GF-D8 (cell line): ENCODE measurements at regions not wholly inside any gene's neighbourhood (a gene's known extent, or its start where the extent isn't known, plus 50 kb on each side); places are given as distances from the start of the nearest gene placed in this dataset.

ENCODE experiments used
- DNase-seq: peaks from one replicate; lab custom pipeline; 2025; lab: John Stamatoyannopoulos, UW

GRCh38 chr18:34978533-34978893 lies 62.7 kb upstream of the MAPRE2 start:
- no peak for DNase-seq

DNA sequence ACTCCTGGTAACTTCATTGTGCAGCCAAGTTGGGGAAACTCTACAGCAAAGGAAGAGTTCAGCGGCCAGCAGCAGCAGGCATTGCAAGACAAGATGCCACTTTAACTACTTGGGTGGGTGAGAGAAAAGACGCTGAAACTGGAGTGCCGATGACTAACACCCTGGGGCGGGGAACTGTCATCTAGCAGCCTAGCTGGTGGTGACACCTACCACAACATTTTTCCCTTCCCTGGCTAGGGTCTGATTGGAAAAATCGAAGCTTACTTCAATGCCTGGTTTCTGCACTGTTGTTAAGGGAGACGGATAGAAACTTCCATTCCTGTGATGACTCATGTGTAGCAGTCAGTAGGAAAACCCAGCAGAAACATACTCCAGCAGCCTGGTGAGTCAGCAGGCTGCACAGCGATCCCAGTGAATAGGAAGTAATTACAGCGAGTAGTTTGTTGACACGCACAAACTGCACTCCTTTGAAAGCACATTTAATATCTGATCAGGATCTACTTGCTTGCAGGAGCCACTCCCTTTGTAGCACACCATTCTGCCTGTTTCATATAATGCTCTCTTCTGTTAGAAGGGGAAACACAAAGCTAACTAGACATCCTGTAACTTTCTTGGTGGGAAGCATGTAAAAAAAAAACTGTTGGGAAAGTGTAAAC lies 62.1 kb upstream of the MAPRE2 start:
- peak; percentile 55 for DNase-seq

GRCh38 chr18:34981487-34981886 lies 59.7 kb upstream of the MAPRE2 start:
- DNase-seq, result no peak

DNA sequence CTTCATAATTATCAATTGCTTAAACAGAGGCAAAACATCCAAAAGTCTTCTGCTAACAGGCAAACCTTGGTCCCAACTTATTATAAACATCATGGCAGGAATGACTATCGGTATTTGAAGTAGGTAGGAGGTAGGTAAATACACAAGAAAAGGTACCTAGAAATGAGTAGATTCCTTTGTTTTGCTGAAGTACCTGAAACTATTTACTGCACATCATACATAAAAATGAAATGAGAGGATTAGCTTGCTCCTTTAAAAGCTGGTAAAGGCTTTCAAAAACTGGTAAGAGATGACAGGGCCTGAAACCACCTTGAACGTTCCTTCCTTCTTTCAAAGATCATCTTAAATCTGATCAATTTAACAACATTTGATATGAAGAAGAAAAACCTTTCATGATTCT lies 55.2 kb upstream of the MAPRE2 start:
- DNase-seq, result no peak

DNA sequence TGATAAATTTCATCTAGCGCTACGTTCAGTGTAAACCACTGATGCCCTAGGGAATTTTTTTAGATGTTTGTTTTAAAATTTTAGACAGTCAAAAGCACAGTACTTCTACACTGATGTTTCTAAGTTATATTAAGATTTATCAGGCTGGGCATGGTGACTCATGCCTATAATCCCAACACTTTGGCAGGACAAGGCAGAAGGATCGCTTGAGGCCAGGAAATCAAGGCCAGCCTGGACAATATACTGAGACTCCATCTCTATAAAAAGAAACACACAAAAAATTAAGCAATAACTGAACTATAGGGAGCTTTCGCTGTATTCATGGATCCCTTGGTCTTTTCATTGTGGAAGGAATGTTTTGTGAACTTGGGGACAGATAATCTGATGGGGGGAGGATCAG lies 50.6 kb upstream of the MAPRE2 start:
- DNase-seq, result no peak

DNA sequence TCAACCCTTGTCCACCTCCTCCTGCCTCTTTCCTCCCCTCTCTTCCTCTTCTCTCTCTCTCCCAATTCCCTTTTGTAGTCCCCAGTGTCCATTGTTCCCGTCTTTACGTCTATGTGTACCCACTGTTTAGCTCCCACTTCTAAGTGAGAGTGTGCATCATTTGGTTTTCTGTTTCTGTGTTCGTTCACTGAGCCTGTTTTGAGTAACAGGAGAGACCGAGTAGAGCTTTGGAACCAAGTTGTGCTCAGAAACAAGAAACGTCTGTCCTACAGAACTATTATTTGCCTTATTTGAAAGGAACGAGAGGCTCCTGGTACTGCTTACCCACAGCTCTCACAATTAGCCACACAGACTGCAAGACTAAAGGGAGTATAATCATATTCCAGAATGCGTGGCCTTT lies 50.1 kb upstream of the MAPRE2 start:
- no peak for DNase-seq
